H1 (cell line): ENCODE measurements at regions not wholly inside any gene's neighbourhood (a gene's known extent, or its start where the extent isn't known, plus 50 kb on each side); places are given as distances from the start of the nearest gene placed in this dataset.

Experiments used
- CTCF ChIA-PET: fragments of 300-600 bp; sonication (Branson Sonifier 250); formaldehyde crosslinking; loops from one replicate; lab custom pipeline; 2021; ENCODE audit not compliant: partially characterized antibody; lab: Charles Lee
- POLR2A ChIA-PET: fragments of 300-600 bp; sonication (Branson Sonifier 250); formaldehyde crosslinking; loops from one replicate; lab custom pipeline; 2021; ENCODE audit warnings: inconsistent platforms; ENCODE audit not compliant: partially characterized antibody; lab: Charles Lee
- DNase-seq, 2 experiments: peaks; one replicate each; pipeline versions ENCODE4 v3.0.0 to v3.0.0-alpha.2; 2010 to 2022; ENCODE audit warnings: low spot score in 2 of 2, low read depth in 1 of 2, mixed read lengths in 1 of 2
- FAIRE-seq: peaks from 2 replicates; lab custom pipeline; 2011; peaks lifted over from hg19 to GRCh38; lab: Jason Lieb, UNC
- H2AFZ ChIP-seq: 2 replicates; pipeline ENCODE4 v1.8.1; 2012; ENCODE audit warnings: low read length, inconsistent platforms
- H2AK5ac ChIP-seq: 2 replicates; pipeline ENCODE4 v1.6.1; 2013; ENCODE audit warnings: low read depth, low read length
- H2BK120ac ChIP-seq: replicated peaks from 2 replicates; pipeline ENCODE3; 2013; ENCODE audit warnings: low read depth, low read length, inconsistent platforms
- H2BK12ac ChIP-seq: 2 replicates; pipeline ENCODE4 v1.6.1; 2013; ENCODE audit warnings: low read depth, low read length
- H2BK15ac ChIP-seq: 2 replicates; pipeline ENCODE4 v1.6.1; 2013; ENCODE audit warnings: low read length
- H2BK20ac ChIP-seq: 2 replicates; pipeline ENCODE4 v1.6.1; 2013; ENCODE audit warnings: low read length
- H2BK5ac ChIP-seq: 2 replicates; pipeline ENCODE4 v1.6.1; 2013; ENCODE audit warnings: low read depth, low read length
- H3K14ac ChIP-seq: 2 replicates; pipeline ENCODE4 v1.6.1; 2013; ENCODE audit warnings: inconsistent platforms; ENCODE audit not compliant: insufficient read length
- H3K18ac ChIP-seq: 2 replicates; pipeline ENCODE4 v1.6.1; 2013; ENCODE audit warnings: low read length; ENCODE audit errors: extremely low read depth
- H3K23ac ChIP-seq: 2 replicates; pipeline ENCODE4 v1.6.1; 2013; ENCODE audit warnings: inconsistent platforms; ENCODE audit not compliant: insufficient read length
- H3K23me2 ChIP-seq: 2 replicates; pipeline ENCODE4 v1.6.1; 2013; ENCODE audit warnings: low read depth, low read length
- H3K27ac ChIP-seq: 2 replicates; pipeline ENCODE4 v1.6.1; 2011; ENCODE audit warnings: low read depth, low read length, inconsistent platforms
- H3K27me3 ChIP-seq, 4 experiments: replicated peaks in 1 of 4; 1 replicate in 1 of 4; 2 replicates in 3 of 4; pipeline versions ENCODE4 v1.6.1 to v1.8.1; 2011 to 2013; ENCODE audit warnings: low read length in 3 of 4, mild to moderate bottlenecking in 3 of 4, inconsistent platforms in 2 of 4, mixed read lengths in 2 of 4, moderate library complexity in 1 of 4; ENCODE audit not compliant: control insufficient read depth in 3 of 4, insufficient read depth in 3 of 4; ENCODE audit errors: extremely low read depth in 1 of 4
- H3K36me3 ChIP-seq, 4 experiments: 2 replicates each; pipeline versions ENCODE4 v1.6.1 to v1.8.1; 2011 to 2013; ENCODE audit warnings: mild to moderate bottlenecking in 4 of 4, low read length in 3 of 4, moderate library complexity in 2 of 4, control low read depth in 1 of 4, inconsistent platforms in 1 of 4; ENCODE audit not compliant: insufficient read depth in 4 of 4, control insufficient read depth in 2 of 4
- H3K4ac ChIP-seq: replicated peaks from 2 replicates; pipeline ENCODE3; 2013; ENCODE audit warnings: low read length, low read depth, mixed read lengths, inconsistent platforms; ENCODE audit not compliant: insufficient read length
- H3K4me1 ChIP-seq, 4 experiments: replicated peaks in 1 of 4; 1 replicate in 1 of 4; 2 replicates in 3 of 4; pipeline versions ENCODE4 v1.6.1 to v1.8.1; 2011 to 2013; ENCODE audit warnings: low read length in 3 of 4, inconsistent platforms in 2 of 4, mixed read lengths in 1 of 4; ENCODE audit not compliant: insufficient read depth in 4 of 4, control insufficient read depth in 3 of 4
- H3K4me2 ChIP-seq, 2 experiments: 2 replicates each; pipeline versions ENCODE4 v1.6.1 to v1.8.1; 2011 to 2013; ENCODE audit warnings: low read depth in 2 of 2, low read length in 2 of 2, control low read depth in 1 of 2, inconsistent platforms in 1 of 2, mild to moderate bottlenecking in 1 of 2; ENCODE audit not compliant: insufficient read depth in 1 of 2
- H3K4me3 ChIP-seq, 4 experiments: fragments of 200-600, 300-600 bp in 1 of 4; sonication (generic), shearing (Covaris generic), sonication (Bioruptor Twin) in 1 of 4; 2 replicates each; pipeline versions ENCODE4 v1.5.1 to v1.8.1; 2011 to 2016; ENCODE audit warnings: low read length in 4 of 4, low read depth in 3 of 4, control low read depth in 2 of 4, inconsistent platforms in 2 of 4, mild to moderate bottlenecking in 2 of 4, mixed read lengths in 1 of 4, moderate library complexity in 1 of 4; ENCODE audit not compliant: insufficient read depth in 2 of 4; ENCODE audit errors: extremely low read depth in 1 of 4
- H3K56ac ChIP-seq: replicated peaks from 2 replicates; pipeline ENCODE3; 2013; ENCODE audit warnings: low read depth, mild to moderate bottlenecking, mixed read lengths, low read length, inconsistent platforms; ENCODE audit not compliant: insufficient read length
- H3K79me1 ChIP-seq: 2 replicates; pipeline ENCODE4 v1.6.1; 2013; ENCODE audit warnings: low read depth, low read length, control low read depth
- H3K79me2 ChIP-seq, 2 experiments: 2 replicates each; pipeline versions ENCODE4 v1.6.1 to v1.8.1; 2012 to 2013; ENCODE audit warnings: low read length in 2 of 2, mild to moderate bottlenecking in 2 of 2, inconsistent platforms in 1 of 2; ENCODE audit not compliant: insufficient read depth in 2 of 2, control insufficient read depth in 1 of 2
- H3K9ac ChIP-seq, 4 experiments: replicated peaks in 1 of 4; 1 replicate in 1 of 4; 2 replicates in 3 of 4; pipeline versions ENCODE4 v1.6.1 to v1.8.1; 2011 to 2013; ENCODE audit warnings: low read depth in 3 of 4, low read length in 3 of 4, control low read depth in 2 of 4, mild to moderate bottlenecking in 2 of 4, moderate library complexity in 2 of 4, inconsistent platforms in 1 of 4; ENCODE audit errors: extremely low read depth in 1 of 4
- H3K9me3 ChIP-seq, 2 experiments: 2 replicates each; pipeline versions ENCODE4 v1.6.1 to v1.8.1; 2012 to 2013; ENCODE audit warnings: mild to moderate bottlenecking in 2 of 2, moderate library complexity in 2 of 2, control low read depth in 1 of 2, inconsistent platforms in 1 of 2, low read depth in 1 of 2, low read length in 1 of 2, mixed read lengths in 1 of 2; ENCODE audit not compliant: insufficient read depth in 2 of 2
- H4K20me1 ChIP-seq, 2 experiments: replicated peaks in 1 of 2; 2 replicates each; pipeline versions ENCODE3 to v1.8.1; 2011 to 2013; ENCODE audit warnings: inconsistent platforms in 2 of 2, low read length in 2 of 2, mild to moderate bottlenecking in 1 of 2; ENCODE audit not compliant: insufficient read depth in 2 of 2, control insufficient read depth in 1 of 2
- H4K5ac ChIP-seq: 2 replicates; pipeline ENCODE4 v1.6.1; 2013; ENCODE audit warnings: low read length, low read depth, mixed read lengths, inconsistent platforms; ENCODE audit not compliant: insufficient read length
- H4K8ac ChIP-seq: 2 replicates; pipeline ENCODE4 v1.8.0; 2013; ENCODE audit warnings: mild to moderate bottlenecking, moderate library complexity, low read length, inconsistent platforms; ENCODE audit not compliant: insufficient read depth; ENCODE audit errors: extremely low read depth
- H4K91ac ChIP-seq: replicated peaks from 2 replicates; pipeline ENCODE3; 2013; ENCODE audit warnings: low read length, mixed read lengths, inconsistent platforms; ENCODE audit not compliant: insufficient read length
- BACH1 ChIP-seq: IDR thresholded peaks from 2 replicates; pipeline ENCODE4 v1.6.1; 2012; ENCODE audit warnings: low read length, improper control_type of control experiment
- CHD2 ChIP-seq: IDR thresholded peaks from 2 replicates; pipeline ENCODE4 v1.6.1; 2012; ENCODE audit warnings: low read length, improper control_type of control experiment
- E2F6 ChIP-seq: IDR thresholded peaks from 2 replicates; pipeline ENCODE4 v1.6.1; 2012; ENCODE audit warnings: inconsistent platforms
- HDAC2 ChIP-seq, 2 experiments: fragments of 300-600 bp in 1 of 2; sonication (generic) in 1 of 2; IDR thresholded peaks; 2 replicates each; pipeline ENCODE4 v1.6.1; 2011 to 2012; ENCODE audit warnings: low read depth in 2 of 2, low read length in 2 of 2, mild to moderate bottlenecking in 2 of 2, moderate library complexity in 2 of 2, borderline replicate concordance in 1 of 2, inconsistent platforms in 1 of 2
- HDAC6 ChIP-seq: IDR thresholded peaks from one replicate; pipeline ENCODE4 v1.7.1; 2012; ENCODE audit warnings: low read depth, mild to moderate bottlenecking, inconsistent platforms, low read length, moderate library complexity
- MAX ChIP-seq: IDR thresholded peaks from 2 replicates; pipeline ENCODE4 v1.6.1; 2012; ENCODE audit warnings: inconsistent platforms
- RBBP5 ChIP-seq: IDR thresholded peaks from 2 replicates; pipeline ENCODE4 v1.7.1; 2012; ENCODE audit warnings: low read depth, mild to moderate bottlenecking, inconsistent platforms, low read length, moderate library complexity, borderline replicate concordance
- RFX5 ChIP-seq: IDR thresholded peaks from 2 replicates; pipeline ENCODE4 v1.6.1; 2011; ENCODE audit warnings: low read depth, low read length, improper control_type of control experiment, borderline replicate concordance
- SAP30 ChIP-seq: fragments of 300-600 bp; sonication (generic); IDR thresholded peaks from 2 replicates; pipeline ENCODE4 v1.7.1; 2012; ENCODE audit warnings: low read length, moderate library complexity, mild to moderate bottlenecking, inconsistent platforms; ENCODE audit not compliant: insufficient read depth, insufficient replicate concordance
- SP1 ChIP-seq: IDR thresholded peaks from 2 replicates; pipeline ENCODE4 v1.6.1; 2011; ENCODE audit warnings: low read depth, low read length
- SP2 ChIP-seq: IDR thresholded peaks from 2 replicates; pipeline ENCODE4 v1.6.1; 2012; ENCODE audit warnings: mild to moderate bottlenecking, low read length, inconsistent platforms
- SP4 ChIP-seq: IDR thresholded peaks from 2 replicates; pipeline ENCODE4 v1.6.1; 2012; ENCODE audit warnings: low read length, inconsistent platforms
- SUZ12 ChIP-seq: fragments of 200-600 bp; sonication (generic); IDR thresholded peaks from 2 replicates; pipeline ENCODE4 v1.6.1; 2012; ENCODE audit warnings: mild to moderate bottlenecking, inconsistent platforms, low read length, moderate library complexity, mixed read lengths
- TAF1 ChIP-seq: IDR thresholded peaks from 2 replicates; pipeline ENCODE4 v1.6.1; 2011; ENCODE audit warnings: mild to moderate bottlenecking, low read depth, low read length
- TAF7 ChIP-seq: optimal IDR thresholded peaks from 2 replicates; pipeline ENCODE3; 2011; ENCODE audit warnings: low read depth, mild to moderate bottlenecking, inconsistent platforms, low read length, moderate library complexity, borderline replicate concordance
- TBP ChIP-seq: IDR thresholded peaks from 2 replicates; pipeline ENCODE4 v1.6.1; 2011; ENCODE audit warnings: low read depth, low read length, improper control_type of control experiment
- WGBS, 2 experiments: shearing (Covaris generic) in 1 of 2; methylation state at CpG; one replicate each; pipeline versions ENCODE4 v1.1.6 to v1.1.7; 2013 to 2015; ENCODE audit warnings: low lambda C conversion rate in 2 of 2, mixed read lengths in 2 of 2, inconsistent platforms in 1 of 2, low coverage in 1 of 2, missing lambda C conversion rate in 1 of 2; ENCODE audit not compliant: insufficient replicate concordance in 2 of 2, insufficient coverage in 1 of 2, insufficient read length in 1 of 2; ENCODE audit errors: extremely low coverage in 1 of 2, missing lambda C conversion rate in 1 of 2; 5-methylcytosine and 5-hydroxymethylcytosine counted together

- no peak overlapping the region for H3K4me2 ChIP-seq
- H3K36me3 ChIP-seq = no peaks in the 10 kb centered on the region
- H3K18ac ChIP-seq = no peak overlapping the region
- H2BK5ac ChIP-seq = no peak overlapping the region
- H4K5ac ChIP-seq = no peak overlapping the region
- ChIA-PET POLR2A (no interaction called here), CTCF (interaction anchor here (3.2 kb wide), 1 partner anchor 87 kb away, joined by 13 read pairs; no protein-coding TSS in a partner anchor)
- no peaks in the 10 kb centered on the region for H4K20me1 ChIP-seq
- no peak overlapping the region for H2AFZ ChIP-seq
- H3K23ac ChIP-seq = no peak overlapping the region
- no peak overlapping the region for H2BK120ac ChIP-seq
- H3K27me3 ChIP-seq = no peaks in the 10 kb centered on the region
- no peak overlapping the region for H3K14ac ChIP-seq
- no peaks in the 10 kb centered on the region for H3K4me1 ChIP-seq
- no peak overlapping the region for H3K4me3 ChIP-seq
- H4K91ac ChIP-seq = no peak overlapping the region
- H2AK5ac ChIP-seq = no peak overlapping the region
- no peak overlapping the region for H2BK12ac ChIP-seq
- H3K79me2 ChIP-seq = no peaks in the 10 kb centered on the region
- DNase-seq (no peak), FAIRE-seq (no peak)
- H3K23me2 ChIP-seq = no peaks in the 10 kb centered on the region
- WGBS, 2 experiments = 74% methylated on average over 1 of the region's 1 CpG; no CpG with 5 or more reads in 1 of the 2 experiments
- H3K9me3 ChIP-seq = peaks cover 1 to 7% of the 10 kb centered on the region in 2 experiments; a peak in 3 of 4 replicates
- no peaks in the 10 kb centered on the region for H3K79me1 ChIP-seq
- no peak overlapping the region for H3K56ac ChIP-seq
- H2BK20ac ChIP-seq = no peak overlapping the region
- no peak overlapping the region for H4K8ac ChIP-seq
- H3K27ac ChIP-seq = no peak overlapping the region
- H2BK15ac ChIP-seq = no peak overlapping the region
- no peak overlapping the region for H3K4ac ChIP-seq
- H3K9ac ChIP-seq = no peak overlapping the region
- TF ChIP-seq BACH1 (no peak), RFX5 (no peak), RBBP5 (no peak), TAF1 (no peak), SP4 (no peak), SP2 (no peak), E2F6 (no peak), SP1 (no peak), CHD2 (no peak), SUZ12 (no peak), TAF7 (no peak), TBP (no peak), HDAC2 (IDR thresholded peaks at IDR 0.05; ENCODE audit: borderline replicate concordance in 1 of 2, low read depth in 2 of 2, low read length in 2 of 2) (no peak), SAP30 (no peak), MAX (no peak), HDAC6 (no peak)
Measured at GRCh38 chr1:229140119-229140396, 130.9 kb upstream of the RAB4A start.
